ENCODE measurements at regions not wholly inside any gene's neighbourhood (a gene's known extent, or its start where the extent isn't known, plus 50 kb on each side); places are given as distances from the start of the nearest gene placed in this dataset.

GRCh38 chr10:76740514-76740913, 897.1 kb downstream of the KCNMA1 start:
- intact Hi-C loops (cut with DNase I): no loop called here
- ATAC-seq: no peak
- Histone ChIP-seq H3K9me3 (no peaks in the 10 kb centered on the region), H3K4me1 (no peaks in the 10 kb centered on the region), H3K27me3 (ENCODE audit: low read depth) (no peaks in the 10 kb centered on the region), H3K4me3 (no peak overlapping the region), H3K27ac (no peak overlapping the region), H3K36me3 (no peaks in the 10 kb centered on the region)
- DNase-seq: no peak
- TF ChIP-seq CTCF (IDR thresholded peaks at IDR 0.05): no peak

- Histone ChIP-seq H3K27ac (no peak overlapping the region), H3K4me1 (no peaks in the 10 kb centered on the region), H3K9me3 (no peaks in the 10 kb centered on the region), H3K4me3 (no peak overlapping the region), H3K36me3 (no peaks in the 10 kb centered on the region), H3K27me3 (ENCODE audit: low read depth) (no peaks in the 10 kb centered on the region)
- DNase-seq (no peak), ATAC-seq (no peak)
- no peak for TF ChIP-seq CTCF (IDR thresholded peaks at IDR 0.05)
- intact Hi-C loops (cut with DNase I): no loop called here
Observed at GRCh38 chr10:76738991-76739390, 898.6 kb downstream of the KCNMA1 start.

GRCh38 chr10:76736815-76737618, 900.6 kb downstream of the KCNMA1 start:
- Histone ChIP-seq H3K27ac (no peak overlapping the region), H3K4me3 (no peak overlapping the region), H3K9me3 (no peaks in the 10 kb centered on the region), H3K4me1 (no peaks in the 10 kb centered on the region), H3K36me3 (no peaks in the 10 kb centered on the region), H3K27me3 (ENCODE audit: low read depth) (no peaks in the 10 kb centered on the region)
- TF ChIP-seq CTCF (IDR thresholded peaks at IDR 0.05): no peak
- intact Hi-C loops (cut with DNase I): no loop called here
- ATAC-seq (no peak), DNase-seq (no peak)

- no peak for TF ChIP-seq CTCF (IDR thresholded peaks at IDR 0.05)
- H3K27ac ChIP-seq: no peak overlapping the region
- H3K27me3 ChIP-seq (ENCODE audit: low read depth): no peaks in the 10 kb centered on the region
- intact Hi-C loops (cut with DNase I): no loop called here
- no peaks in the 10 kb centered on the region for H3K4me1 ChIP-seq
- no peaks in the 10 kb centered on the region for H3K9me3 ChIP-seq
- DNase-seq: no peak
- no peaks in the 10 kb centered on the region for H3K36me3 ChIP-seq
- no peak overlapping the region for H3K4me3 ChIP-seq
- ATAC-seq: no peak
Observed at GRCh38 chr10:76736392-76736791, 901.2 kb downstream of the KCNMA1 start.

GRCh38 chr10:76735866-76736265, 901.7 kb downstream of the KCNMA1 start:
- DNase-seq (no peak), ATAC-seq (no peak)
- Histone ChIP-seq H3K36me3 (no peaks in the 10 kb centered on the region), H3K27me3 (ENCODE audit: low read depth) (no peaks in the 10 kb centered on the region), H3K4me1 (no peaks in the 10 kb centered on the region), H3K4me3 (no peak overlapping the region), H3K9me3 (no peaks in the 10 kb centered on the region), H3K27ac (no peak overlapping the region)
- no peak for TF ChIP-seq CTCF (IDR thresholded peaks at IDR 0.05)
- intact Hi-C loops (cut with DNase I): no loop called here
